CD4-positive, alpha-beta T cell treated with Interleukin-15 for 4 hours (primary cell): ENCODE measurements at regions not wholly inside any gene's neighbourhood (a gene's known extent, or its start where the extent isn't known, plus 50 kb on each side); places are given as distances from the start of the nearest gene placed in this dataset.
"Not testable (repeated sequence)": the region's sequence is repeated elsewhere in the genome, so short reads cannot be mapped to it uniquely, and the experiment has no call there.

Experiments used
- DNase-seq: peaks from one replicate; pipeline ENCODE4 v3.0.0-alpha.2; 2020; ENCODE audit warnings: low spot score

GRCh38 chr10:36051500-36051991 is 409.4 kb upstream of the FZD8 start:
- no peak for DNase-seq

DNA sequence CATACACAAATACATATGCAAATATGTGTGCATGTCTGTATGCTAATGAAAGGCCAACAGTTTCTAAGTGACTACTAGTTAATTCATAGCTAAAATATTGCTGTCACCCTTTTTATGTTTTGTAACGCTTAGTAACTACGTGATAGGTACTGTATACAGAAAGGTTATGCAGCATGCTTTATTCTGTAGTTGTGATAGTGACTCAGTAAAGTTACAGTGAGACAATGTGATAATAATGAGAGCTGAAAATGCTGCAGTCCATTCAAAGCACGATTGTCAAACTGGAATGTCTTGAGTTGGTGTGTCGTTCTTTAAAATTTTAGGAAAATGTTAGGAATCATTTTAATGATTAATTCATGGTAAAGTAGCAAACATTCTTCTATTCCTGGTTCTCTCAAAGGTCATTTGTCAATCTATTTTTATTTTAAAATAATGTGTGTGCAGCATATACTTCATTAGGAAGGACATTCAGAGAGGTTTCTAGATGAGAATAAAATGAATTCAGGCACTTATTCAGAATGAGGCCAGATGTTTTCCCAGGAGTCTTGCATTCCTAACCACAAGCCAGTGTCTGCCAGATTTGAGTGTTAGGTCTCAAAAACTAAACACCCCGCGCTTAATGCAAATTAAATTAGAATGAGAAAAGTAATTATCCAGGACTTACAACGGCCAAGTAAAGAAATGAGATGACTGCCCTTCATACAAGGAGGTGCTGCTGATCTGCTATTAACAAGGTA is 408.8 kb upstream of the FZD8 start:
- DNase-seq: no peak

GRCh38 chr10:36048780-36049179 is 406.7 kb upstream of the FZD8 start:
- no peak for DNase-seq

- no peak for DNase-seq
These were observed 406.1 kb upstream of the FZD8 start for GRCh38 chr10:36048236-36048635.

- DNase-seq: no peak
These were observed 400.0 kb upstream of the FZD8 start for GRCh38 chr10:36042135-36042534.

- DNase-seq: no peak
These were observed 396.3 kb upstream of the FZD8 start for GRCh38 chr10:36038316-36038955.

DNA sequence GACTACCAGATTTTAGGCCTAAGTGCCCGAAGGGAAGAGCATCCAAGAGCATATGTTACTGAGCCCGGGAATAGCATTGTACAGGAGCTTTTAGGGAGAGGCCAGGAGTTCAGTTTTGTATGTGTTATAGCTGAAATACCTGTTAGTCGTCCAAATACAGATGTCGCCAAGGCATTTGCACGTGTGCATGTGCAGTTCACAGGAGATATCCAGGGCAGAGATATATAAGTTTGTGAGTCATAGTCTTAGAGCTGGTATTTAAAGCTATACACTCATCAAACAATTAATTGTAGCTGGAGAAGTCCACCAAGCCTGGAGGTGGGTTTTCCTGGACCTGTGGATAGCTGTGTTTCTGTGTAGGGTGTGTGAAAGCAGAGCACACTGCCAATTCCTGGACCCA is 394.0 kb upstream of the FZD8 start:
- no peak for DNase-seq

- DNase-seq: no peak
These were observed 391.7 kb upstream of the FZD8 start for GRCh38 chr10:36033808-36034207.

DNA sequence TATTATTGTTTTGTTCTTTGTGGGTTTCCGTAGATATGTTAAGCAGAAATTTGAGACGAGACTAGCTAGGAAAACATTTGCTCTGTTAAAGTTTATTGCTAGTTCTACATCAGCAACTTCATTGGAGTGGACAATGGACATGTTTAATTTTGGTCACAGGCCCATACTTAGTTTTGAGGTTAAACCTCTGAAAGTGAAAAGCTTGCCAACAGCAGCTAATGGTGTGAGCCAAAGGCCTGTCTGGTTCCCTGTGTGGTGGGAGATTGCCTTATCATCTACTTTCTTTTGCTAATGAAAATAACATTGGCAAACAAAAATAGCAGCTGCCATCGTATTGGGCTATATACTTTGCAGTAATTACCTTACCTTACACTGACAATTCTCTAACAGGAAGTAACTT is 388.4 kb upstream of the FZD8 start:
- no peak for DNase-seq

- no peak for DNase-seq
These were observed 384.7 kb upstream of the FZD8 start for GRCh38 chr10:36026656-36027390.

GRCh38 chr10:36026081-36026480 is 384.0 kb upstream of the FZD8 start:
- no peak for DNase-seq

GRCh38 chr10:36023939-36024338 is 381.8 kb upstream of the FZD8 start:
- no peak for DNase-seq

DNA sequence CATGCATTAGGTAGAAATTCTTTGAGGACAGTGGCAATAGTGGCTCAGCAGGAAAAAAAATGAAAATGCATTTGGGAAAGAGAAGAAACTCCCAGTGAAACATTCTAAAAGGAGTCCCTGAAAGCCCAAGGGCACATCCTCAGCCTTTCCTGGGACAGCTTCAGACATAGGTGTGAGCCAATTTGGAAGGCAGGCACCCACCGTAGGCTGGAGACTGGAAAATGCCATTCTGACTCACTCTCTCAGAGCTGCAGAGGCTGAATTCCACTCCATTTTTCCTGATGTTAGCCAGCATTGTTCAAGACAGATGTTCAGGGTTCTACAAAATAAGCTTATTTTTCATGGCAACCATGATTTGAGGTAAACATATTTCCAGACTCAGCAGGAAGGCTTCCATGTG is 379.0 kb upstream of the FZD8 start:
- no peak for DNase-seq

DNA sequence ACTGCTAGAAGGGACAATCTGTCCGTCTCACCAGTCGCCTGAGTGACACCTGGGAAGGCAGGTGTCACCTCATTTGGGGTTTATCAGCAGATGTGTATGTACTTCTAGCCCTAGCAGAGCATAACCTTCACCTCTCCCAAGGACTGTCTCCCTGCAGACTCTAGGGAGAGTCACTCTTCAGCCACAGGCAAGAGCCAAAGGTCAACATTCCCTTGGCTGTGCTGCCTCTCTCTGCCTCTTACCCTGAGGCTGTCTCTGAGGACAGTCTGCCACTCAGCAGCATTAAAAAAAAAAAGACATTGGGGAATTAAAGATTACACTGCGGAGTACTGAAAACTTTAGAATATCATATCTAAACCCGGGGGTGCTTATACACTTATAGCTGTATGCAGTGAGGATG is 377.7 kb upstream of the FZD8 start:
- no peak for DNase-seq

DNA sequence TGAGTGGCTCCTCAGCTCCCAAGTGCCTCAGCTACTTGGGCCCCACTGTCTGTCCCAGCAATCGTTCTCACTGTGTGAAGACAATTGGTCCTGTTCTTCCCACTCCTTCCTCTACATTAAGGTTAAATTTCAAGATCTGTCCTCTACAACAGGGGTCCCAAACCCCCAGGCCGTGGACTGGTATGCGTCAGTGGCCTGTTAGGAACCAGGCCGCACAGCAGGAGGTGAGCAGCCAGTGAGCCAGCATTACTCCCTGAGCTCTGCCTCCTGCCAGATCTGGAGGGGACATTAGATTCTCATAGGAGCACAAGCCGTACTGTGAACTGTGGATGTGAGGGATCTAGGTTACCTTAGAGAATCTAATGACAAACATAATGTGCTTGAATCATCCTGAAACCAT is 376.9 kb upstream of the FZD8 start:
- no peak for DNase-seq

- DNase-seq: no peak
These were observed 375.0 kb upstream of the FZD8 start for GRCh38 chr10:36017137-36017536.

- no peak for DNase-seq
These were observed 365.3 kb upstream of the FZD8 start for GRCh38 chr10:36007369-36007768.

DNA sequence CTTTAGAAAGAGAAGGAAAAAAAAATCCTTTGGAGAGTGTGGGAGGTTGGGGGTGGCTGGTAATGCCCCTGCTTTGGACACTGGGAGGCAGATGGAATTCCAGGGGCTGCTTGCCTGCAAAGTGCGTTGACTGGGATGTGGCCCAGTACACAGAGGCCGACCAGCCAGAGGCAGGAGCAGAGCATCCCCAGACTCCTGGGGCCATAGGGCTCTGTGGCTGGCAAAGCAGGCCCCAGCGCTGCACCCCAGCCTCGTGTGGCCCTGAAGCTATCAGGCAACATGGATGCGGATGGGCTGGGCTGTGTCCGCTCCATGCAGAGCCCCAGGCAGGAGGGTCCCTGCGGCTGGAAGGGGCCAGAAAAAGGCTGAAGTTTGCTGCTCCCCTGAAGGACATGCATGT is 361.6 kb upstream of the FZD8 start:
- DNase-seq: no peak

GRCh38 chr10:36003031-36003600 is 361.0 kb upstream of the FZD8 start:
- no peak for DNase-seq

GRCh38 chr10:36002445-36002844 is 360.3 kb upstream of the FZD8 start:
- DNase-seq: no peak

- DNase-seq: not testable (repeated sequence)
These were observed 358.7 kb upstream of the FZD8 start for GRCh38 chr10:36000754-36001153.

GRCh38 chr10:35998026-35998425 is 355.9 kb upstream of the FZD8 start:
- DNase-seq: no peak

GRCh38 chr10:35995485-35995884 is 353.4 kb upstream of the FZD8 start:
- no peak for DNase-seq
